ENCODE measurements at regions not wholly inside any gene's neighbourhood (a gene's known extent, or its start where the extent isn't known, plus 50 kb on each side); places are given as distances from the start of the nearest gene placed in this dataset.
"Not testable (repeated sequence)": the region's sequence is repeated elsewhere in the genome, so short reads cannot be mapped to it uniquely, and the experiment has no call there.

DNA sequence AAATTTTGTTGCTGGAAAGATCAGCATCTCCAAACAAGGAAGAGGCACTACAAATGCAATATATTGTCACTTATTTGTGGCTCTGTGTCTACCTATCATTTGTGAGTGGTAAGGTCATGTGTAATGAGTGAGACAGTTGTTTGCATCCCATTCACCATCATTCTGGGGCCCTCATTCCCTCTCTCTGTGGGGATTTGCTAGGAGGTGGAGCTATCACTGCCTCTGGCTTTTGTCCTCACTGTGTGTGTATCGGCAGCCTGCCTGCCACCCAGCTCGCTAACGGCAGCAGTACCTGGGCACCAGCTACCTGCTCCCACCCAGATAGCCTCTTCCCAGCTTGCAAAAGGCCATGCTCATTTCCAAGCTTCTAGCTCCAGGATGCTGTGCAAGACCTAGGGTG, 379.2 kb upstream of the ZFHX3 start:
- DNase-seq, result no peak

GRCh38 chr16:73426433-73427160, 378.7 kb upstream of the ZFHX3 start:
- DNase-seq, result no peak

GRCh38 chr16:73420676-73421075, 372.7 kb upstream of the ZFHX3 start:
- DNase-seq, result no peak

DNA sequence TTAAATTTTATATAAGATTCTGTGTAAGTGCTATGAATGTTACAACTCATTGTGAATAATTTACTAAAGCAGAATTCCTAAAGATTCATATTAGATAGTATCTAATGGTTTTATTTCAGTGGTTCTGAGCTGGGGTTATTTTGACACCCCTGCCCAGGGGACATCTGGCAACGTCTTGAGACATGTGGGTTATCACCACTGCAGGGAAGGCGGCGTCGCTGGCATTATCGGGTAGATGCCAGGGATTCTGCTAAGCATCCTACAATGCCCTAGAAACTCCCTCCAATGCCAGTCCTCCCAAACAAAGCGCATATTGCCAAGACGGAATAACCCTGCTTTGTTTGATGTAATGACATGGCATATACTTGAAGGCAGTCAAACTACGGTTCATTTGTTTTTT, 372.3 kb upstream of the ZFHX3 start:
- DNase-seq, result no peak

GRCh38 chr16:73418691-73419090, 370.8 kb upstream of the ZFHX3 start:
- DNase-seq, result no peak

- no peak for DNase-seq
Measured at GRCh38 chr16:73418051-73418450, 370.1 kb upstream of the ZFHX3 start.

- DNase-seq, result no peak
Measured at GRCh38 chr16:73415286-73415685, 367.4 kb upstream of the ZFHX3 start.

- no peak for DNase-seq
Measured at GRCh38 chr16:73414638-73415037, 366.7 kb upstream of the ZFHX3 start.

DNA sequence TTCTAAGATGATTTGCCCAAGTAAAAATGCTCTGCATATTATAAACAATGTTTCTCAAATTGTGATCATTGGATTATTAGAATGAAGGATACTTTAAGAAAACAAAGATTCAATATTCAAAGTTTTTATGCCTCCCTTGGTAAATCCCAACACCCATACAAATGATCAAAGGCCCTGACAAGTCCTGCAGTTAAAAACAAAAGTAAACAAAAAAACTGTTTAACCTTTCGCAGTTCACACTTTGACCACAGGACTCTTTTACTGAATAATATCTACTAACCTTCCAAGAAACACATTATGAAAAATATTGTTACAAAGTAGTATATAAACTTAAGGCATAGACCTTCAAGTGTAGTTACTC, 365.9 kb upstream of the ZFHX3 start:
- DNase-seq, result no peak

DNA sequence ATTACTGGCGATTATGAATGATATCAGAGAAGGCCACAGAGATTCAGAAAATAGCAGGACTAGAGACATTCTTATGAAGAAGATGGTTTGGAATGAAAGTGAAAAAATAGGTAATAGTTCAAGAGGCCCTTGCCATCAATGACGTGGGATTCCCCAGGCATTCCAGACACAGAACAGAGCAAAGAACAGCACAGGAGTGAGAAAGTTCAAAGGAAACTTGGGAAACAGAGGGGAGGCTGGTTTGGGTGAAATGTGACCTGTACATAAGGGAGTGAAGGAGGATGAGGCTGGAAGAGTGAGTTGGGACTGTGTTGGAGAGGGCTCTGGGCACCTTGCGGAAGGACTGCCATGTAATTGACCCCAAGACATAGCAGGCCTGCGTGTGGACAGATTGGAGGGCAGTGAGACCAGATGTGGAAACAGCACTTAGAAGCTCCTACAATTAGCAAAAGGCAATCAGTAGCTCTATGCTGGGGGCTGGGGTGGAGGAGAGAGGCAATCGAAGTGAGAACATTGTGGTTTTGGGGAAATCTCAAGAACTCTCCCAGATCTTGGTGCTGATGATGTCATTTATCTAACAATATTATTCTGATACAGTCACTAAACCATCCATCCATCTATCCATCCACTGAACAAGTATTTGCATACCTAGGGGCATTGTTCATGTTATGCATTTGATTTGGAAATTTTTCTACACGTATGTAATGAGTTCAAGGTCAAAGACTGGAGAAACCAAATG, 365.3 kb upstream of the ZFHX3 start:
- no peak for DNase-seq

DNA sequence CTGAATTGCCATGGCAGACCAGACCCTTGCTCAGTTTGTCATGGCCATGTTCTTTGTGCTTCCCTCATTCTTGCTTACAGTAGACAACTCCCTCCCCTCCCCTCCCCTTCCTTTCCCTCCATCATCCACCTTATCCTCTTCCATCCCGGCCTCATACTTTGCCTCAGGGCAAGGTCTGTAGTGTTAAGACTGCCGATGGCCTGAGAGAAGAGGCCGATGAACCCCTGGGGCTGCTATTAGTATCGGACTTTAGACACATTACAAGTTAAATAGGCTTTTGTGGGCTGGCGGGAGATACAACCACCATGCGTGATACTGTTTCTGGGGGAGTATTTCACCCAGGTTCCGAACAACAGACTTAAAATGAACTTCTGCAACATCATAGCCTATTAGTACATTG, 364.5 kb upstream of the ZFHX3 start:
- no peak for DNase-seq

GRCh38 chr16:73408716-73409115, 360.8 kb upstream of the ZFHX3 start:
- DNase-seq, result no peak

DNA sequence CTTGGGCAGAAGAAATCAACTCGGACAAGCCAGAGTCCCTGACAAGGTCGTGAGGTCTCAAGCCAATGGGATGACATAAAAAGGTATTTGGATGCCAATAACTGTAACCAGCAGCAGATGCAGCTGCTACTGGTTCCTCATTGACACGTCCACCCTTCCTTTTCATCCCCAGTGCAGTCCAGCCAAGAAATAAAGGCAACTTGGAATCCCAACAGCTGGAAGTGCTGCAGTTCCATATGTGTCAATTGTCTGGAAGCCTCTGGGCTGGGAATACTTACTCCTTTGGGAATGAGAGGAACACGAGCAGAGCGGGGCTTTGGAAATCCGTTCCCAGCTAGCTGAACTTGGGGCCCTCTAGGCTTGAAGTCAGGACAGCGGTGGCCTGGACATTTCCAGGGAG, 360.4 kb upstream of the ZFHX3 start:
- DNase-seq, result no peak

- DNase-seq, result no peak
Measured at GRCh38 chr16:73405851-73406250, 357.9 kb upstream of the ZFHX3 start.

DNA sequence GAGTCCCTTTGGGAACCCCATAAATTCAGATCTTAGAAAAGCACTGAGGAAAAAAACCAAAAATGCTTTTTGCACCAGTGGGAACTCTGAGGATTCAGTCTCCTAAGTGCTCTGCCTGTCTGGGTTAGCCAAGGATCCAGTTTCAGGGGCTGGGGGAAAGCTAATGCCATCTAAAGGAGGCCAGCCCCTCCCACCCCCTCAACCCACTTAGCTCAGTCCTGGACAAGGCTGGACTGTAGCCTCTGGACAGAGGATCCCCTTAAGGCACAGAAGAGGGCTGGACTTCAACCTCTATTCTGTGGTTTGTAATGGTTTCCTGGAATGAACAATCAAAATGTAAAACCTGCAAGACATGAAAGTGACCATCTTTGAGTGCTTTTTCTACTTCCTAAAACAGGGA, 356.1 kb upstream of the ZFHX3 start:
- no peak for DNase-seq

- DNase-seq, result no peak
Measured at GRCh38 chr16:73403291-73403690, 355.4 kb upstream of the ZFHX3 start.

- DNase-seq, result no peak
Measured at GRCh38 chr16:73400951-73401350, 353.0 kb upstream of the ZFHX3 start.

DNA sequence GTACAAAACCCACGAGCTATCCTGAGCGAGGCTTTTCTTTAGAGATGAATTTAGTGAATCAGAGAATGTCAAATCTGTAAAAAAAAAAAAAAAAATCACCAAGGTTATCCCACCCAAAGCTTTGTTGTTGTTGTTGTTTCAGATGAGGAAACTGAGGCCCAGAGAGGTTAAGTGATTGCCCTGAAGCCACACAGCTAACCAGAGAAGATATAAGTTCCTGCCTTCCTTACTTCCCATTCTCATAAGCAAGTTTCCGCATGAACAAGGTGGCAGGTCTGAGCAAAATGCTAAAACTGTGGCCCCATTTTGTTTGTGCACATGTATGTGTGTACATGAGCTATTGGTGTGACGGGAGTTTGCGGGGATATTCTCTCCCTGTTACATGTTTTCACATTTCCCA, 352.1 kb upstream of the ZFHX3 start:
- no peak for DNase-seq

GRCh38 chr16:73399486-73399885, 351.6 kb upstream of the ZFHX3 start:
- no peak for DNase-seq

DNA sequence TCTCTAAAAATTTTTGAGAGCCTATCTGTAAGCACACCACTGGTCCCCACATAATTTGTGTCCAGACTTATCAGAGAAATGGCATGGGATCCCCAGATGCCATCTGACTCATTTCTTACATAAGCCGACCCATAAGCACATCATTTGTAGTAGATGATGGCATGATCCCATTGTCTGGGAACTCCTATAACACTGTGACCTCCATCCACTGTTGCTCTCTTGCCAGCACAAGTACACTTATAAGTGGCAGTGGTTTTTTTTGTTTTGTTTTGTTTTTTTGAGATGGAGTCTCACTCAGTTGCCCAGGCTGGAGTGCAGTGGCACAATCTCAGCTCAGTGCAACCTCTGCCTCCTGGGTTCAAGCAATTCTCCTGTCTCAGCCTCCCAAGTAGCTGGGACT, 350.7 kb upstream of the ZFHX3 start:
- DNase-seq, result not testable (repeated sequence)

- DNase-seq, result no peak
Measured at GRCh38 chr16:73396556-73396955, 348.6 kb upstream of the ZFHX3 start.

DNA sequence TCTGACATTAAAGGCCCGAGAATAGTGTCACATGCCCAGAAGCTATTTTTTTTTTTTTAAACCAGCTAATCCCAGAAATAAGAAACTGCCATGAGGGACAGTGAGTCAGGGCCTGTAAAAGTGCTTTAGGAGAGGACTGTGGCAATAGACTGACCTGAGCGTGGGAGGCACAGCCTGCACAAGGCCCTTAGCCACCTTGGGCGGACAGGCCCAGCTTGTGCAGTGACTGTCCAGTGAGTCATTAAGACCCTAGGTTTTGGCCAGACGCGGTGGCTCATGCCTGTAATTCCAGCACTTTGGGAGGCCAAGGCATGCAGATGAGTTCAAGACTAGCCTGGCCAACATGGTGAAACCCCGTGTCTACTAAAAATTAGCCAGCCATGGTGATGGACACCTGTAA, 343.0 kb upstream of the ZFHX3 start:
- no peak for DNase-seq

GRCh38 chr16:73390491-73390890, 342.6 kb upstream of the ZFHX3 start:
- no peak for DNase-seq

- DNase-seq, result no peak
Measured at GRCh38 chr16:73389085-73389484, 341.2 kb upstream of the ZFHX3 start.

DNA sequence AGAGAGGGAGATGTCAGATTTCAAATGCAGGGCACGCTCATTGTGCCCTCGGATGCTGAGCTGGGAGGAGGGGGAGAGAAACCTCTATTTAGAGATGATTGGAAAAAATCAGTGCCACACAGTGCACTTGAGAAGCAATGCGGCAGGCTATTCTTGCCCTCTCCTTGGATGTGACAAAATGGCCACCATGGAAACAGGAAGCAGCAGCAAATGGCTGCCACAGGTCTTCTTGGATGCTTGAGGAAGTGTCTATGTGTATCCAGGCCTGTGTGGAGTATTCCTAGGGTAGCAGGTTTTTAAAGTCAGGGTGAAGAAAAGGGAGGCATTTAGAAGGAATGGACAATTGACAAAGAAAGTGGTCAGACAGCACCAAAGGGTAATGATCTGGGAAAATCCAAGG, 340.1 kb upstream of the ZFHX3 start:
- DNase-seq, result no peak
